ENCODE measurements at regions not wholly inside any gene's neighbourhood (a gene's known extent, or its start where the extent isn't known, plus 50 kb on each side); places are given as distances from the start of the nearest gene placed in this dataset.

DNA sequence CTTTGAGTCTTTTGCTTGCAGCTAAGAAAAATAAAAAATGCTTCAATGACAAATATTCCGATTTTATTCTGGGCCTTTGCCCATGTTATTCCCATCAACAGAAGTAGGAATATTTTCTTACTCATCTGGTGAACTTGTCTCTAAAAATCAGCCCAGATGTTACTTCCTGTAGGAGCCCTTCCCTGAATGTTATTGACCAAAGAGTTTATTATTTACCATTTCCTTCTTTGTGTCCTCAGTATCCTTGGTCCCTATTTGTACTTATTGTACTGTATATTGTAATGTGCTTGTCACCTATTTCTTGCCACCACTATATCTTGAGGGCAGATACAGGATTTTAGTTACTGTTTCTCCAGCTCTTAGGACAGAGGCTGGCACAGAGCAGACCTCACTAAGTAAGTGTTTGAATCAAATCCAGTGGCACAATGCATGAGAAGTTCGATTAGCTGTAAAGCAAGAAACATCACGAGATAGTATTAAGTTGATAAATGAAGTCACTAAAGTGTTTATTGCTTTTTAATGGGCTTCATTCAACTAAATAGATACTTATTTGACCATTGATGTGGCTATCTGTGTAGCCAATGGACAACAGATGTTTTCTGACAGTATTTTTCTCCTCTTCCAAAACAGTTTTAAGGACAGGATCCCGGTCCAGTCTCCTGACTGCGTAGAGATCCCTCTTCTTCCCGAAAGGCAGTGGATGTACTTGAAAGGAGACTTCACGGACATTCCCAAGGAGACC is 109.1 kb downstream of the DDX1 start:
- in situ Hi-C loops (cut with HindIII; ENCODE audit: low pct_unique_long_range_greater_than_20kb, low sequenced_read_pairs) = no loop called here
- intact Hi-C loops (cut with micrococcal nuclease; ENCODE audit: unreplicated experiment) = no loop called here
- Histone ChIP-seq H3K36me3 (ENCODE audit: control insufficient read depth, insufficient read depth, low read length) (no peaks in the 10 kb centered on the region), H3K4me3 (ENCODE audit: low read depth in 2 of 2, low read length in 2 of 2) (no peak overlapping the region), H3K27me3 (ENCODE audit: control insufficient read depth, insufficient read depth, low read length) (no peaks in the 10 kb centered on the region), H3K9me3 (ENCODE audit: control insufficient read depth, insufficient read depth, low read depth, low read length) (no peaks in the 10 kb centered on the region), H3K4me1 (ENCODE audit: control insufficient read depth, insufficient read depth, low read length) (no peaks in the 10 kb centered on the region), H3K27ac (ENCODE audit: low read length) (no peak overlapping the region)
- CTCF ChIA-PET = no interaction called here
- TF ChIP-seq TCF7L2 (IDR thresholded peaks at IDR 0.05; ENCODE audit: low read depth, low read length) = no peak
- TF ChIP-seq, protein P1, sequence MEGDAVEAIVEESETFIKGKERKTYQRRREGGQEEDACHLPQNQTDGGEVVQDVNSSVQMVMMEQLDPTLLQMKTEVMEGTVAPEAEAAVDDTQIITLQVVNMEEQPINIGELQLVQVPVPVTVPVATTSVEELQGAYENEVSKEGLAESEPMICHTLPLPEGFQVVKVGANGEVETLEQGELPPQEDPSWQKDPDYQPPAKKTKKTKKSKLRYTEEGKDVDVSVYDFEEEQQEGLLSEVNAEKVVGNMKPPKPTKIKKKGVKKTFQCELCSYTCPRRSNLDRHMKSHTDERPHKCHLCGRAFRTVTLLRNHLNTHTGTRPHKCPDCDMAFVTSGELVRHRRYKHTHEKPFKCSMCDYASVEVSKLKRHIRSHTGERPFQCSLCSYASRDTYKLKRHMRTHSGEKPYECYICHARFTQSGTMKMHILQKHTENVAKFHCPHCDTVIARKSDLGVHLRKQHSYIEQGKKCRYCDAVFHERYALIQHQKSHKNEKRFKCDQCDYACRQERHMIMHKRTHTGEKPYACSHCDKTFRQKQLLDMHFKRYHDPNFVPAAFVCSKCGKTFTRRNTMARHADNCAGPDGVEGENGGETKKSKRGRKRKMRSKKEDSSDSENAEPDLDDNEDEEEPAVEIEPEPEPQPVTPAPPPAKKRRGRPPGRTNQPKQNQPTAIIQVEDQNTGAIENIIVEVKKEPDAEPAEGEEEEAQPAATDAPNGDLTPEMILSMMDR (IDR thresholded peaks at IDR 0.05) = no peak
- TF ChIP-seq, protein P2, sequence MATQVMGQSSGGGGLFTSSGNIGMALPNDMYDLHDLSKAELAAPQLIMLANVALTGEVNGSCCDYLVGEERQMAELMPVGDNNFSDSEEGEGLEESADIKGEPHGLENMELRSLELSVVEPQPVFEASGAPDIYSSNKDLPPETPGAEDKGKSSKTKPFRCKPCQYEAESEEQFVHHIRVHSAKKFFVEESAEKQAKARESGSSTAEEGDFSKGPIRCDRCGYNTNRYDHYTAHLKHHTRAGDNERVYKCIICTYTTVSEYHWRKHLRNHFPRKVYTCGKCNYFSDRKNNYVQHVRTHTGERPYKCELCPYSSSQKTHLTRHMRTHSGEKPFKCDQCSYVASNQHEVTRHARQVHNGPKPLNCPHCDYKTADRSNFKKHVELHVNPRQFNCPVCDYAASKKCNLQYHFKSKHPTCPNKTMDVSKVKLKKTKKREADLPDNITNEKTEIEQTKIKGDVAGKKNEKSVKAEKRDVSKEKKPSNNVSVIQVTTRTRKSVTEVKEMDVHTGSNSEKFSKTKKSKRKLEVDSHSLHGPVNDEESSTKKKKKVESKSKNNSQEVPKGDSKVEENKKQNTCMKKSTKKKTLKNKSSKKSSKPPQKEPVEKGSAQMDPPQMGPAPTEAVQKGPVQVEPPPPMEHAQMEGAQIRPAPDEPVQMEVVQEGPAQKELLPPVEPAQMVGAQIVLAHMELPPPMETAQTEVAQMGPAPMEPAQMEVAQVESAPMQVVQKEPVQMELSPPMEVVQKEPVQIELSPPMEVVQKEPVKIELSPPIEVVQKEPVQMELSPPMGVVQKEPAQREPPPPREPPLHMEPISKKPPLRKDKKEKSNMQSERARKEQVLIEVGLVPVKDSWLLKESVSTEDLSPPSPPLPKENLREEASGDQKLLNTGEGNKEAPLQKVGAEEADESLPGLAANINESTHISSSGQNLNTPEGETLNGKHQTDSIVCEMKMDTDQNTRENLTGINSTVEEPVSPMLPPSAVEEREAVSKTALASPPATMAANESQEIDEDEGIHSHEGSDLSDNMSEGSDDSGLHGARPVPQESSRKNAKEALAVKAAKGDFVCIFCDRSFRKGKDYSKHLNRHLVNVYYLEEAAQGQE (IDR thresholded peaks at IDR 0.05; ENCODE audit: insufficient read depth in 1 of 2, low read depth in 2 of 2, low read length in 1 of 2) = no peak
- TF ChIP-seq POLR2AphosphoS5 (IDR thresholded peaks at IDR 0.05; ENCODE audit: low read depth, low read length) = no peak
- TF ChIP-seq SIN3A (IDR thresholded peaks at IDR 0.05; ENCODE audit: borderline replicate concordance, insufficient read depth, low read depth, low read length) = no peak
- ATAC-seq = no peak
- DNase-seq (ENCODE audit: low read depth, low spot score) = no peak
- BruUV-seq (replicated peaks) = no TSS peak
- POLR2A ChIA-PET = no interaction called here

DNA sequence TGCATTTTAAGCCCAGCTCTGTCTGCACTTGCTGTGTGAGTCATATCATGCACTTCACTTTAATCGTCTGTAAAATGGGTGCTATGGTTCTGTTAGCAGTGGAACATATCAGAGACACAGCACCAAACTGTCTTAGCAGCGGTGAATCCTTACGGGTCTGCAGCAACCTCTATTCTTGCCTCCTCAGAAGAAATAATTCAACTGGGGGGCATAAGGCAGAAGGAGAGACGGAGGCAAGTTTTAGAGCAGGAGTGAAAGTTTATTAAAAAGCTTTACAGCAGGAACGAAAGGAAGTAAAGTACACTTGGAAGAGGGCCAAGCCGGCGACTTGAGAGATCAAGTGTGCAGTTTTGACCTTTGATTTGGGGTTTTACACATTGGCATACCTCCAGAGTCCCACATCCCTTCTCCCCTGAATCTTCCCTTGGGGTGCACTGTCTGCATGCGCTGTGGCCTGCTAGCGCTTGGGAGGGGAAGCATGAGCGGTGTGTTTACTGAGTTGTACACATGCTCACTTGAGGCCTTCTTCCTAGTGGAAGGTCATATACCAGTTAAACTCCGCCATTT is 109.8 kb downstream of the DDX1 start:
- Histone ChIP-seq H3K36me3 (ENCODE audit: control insufficient read depth, insufficient read depth, low read length) (no peaks in the 10 kb centered on the region), H3K4me1 (ENCODE audit: control insufficient read depth, insufficient read depth, low read length) (no peaks in the 10 kb centered on the region), H3K27me3 (ENCODE audit: control insufficient read depth, insufficient read depth, low read length) (no peaks in the 10 kb centered on the region), H3K9me3 (ENCODE audit: control insufficient read depth, insufficient read depth, low read depth, low read length) (no peaks in the 10 kb centered on the region), H3K4me3 (ENCODE audit: low read depth in 2 of 2, low read length in 2 of 2) (no peak overlapping the region), H3K27ac (ENCODE audit: low read length) (no peak overlapping the region)
- TF ChIP-seq SIN3A (IDR thresholded peaks at IDR 0.05; ENCODE audit: borderline replicate concordance, insufficient read depth, low read depth, low read length) (no peak), TCF7L2 (IDR thresholded peaks at IDR 0.05; ENCODE audit: low read depth, low read length) (no peak), POLR2AphosphoS5 (IDR thresholded peaks at IDR 0.05; ENCODE audit: low read depth, low read length) (no peak)
- TF ChIP-seq, protein P1 (IDR thresholded peaks at IDR 0.05) = no peak
- TF ChIP-seq, protein P2 (IDR thresholded peaks at IDR 0.05; ENCODE audit: insufficient read depth in 1 of 2, low read depth in 2 of 2, low read length in 1 of 2) = no peak
- no TSS peak for BruUV-seq (replicated peaks)
- no peak for ATAC-seq
- ChIA-PET POLR2A (no interaction called here), CTCF (no interaction called here)
- intact Hi-C loops (cut with micrococcal nuclease; ENCODE audit: unreplicated experiment) = no loop called here
- DNase-seq (ENCODE audit: low read depth, low spot score) = no peak
- in situ Hi-C loops (cut with HindIII; ENCODE audit: low pct_unique_long_range_greater_than_20kb, low sequenced_read_pairs) = no loop called here
